Adipocyte (in vitro differentiated cells): ENCODE measurements at regions not wholly inside any gene's neighbourhood (a gene's known extent, or its start where the extent isn't known, plus 50 kb on each side); places are given as distances from the start of the nearest gene placed in this dataset.

Experiments
- DNase-seq: peaks from one replicate; pipeline ENCODE4 v3.0.0-alpha.2; 2015; ENCODE audit warnings: low read depth
- H3K27me3 ChIP-seq: replicated peaks from 2 replicates; pipeline ENCODE4 v1.7.0; 2013; ENCODE audit warnings: mild to moderate bottlenecking, low read length, moderate library complexity; ENCODE audit not compliant: control insufficient read depth, insufficient read depth
- H3K36me3 ChIP-seq: 2 replicates; pipeline ENCODE4 v1.7.0; 2013; ENCODE audit warnings: low read length, mild to moderate bottlenecking, moderate library complexity; ENCODE audit not compliant: control insufficient read depth, insufficient read depth, severe bottlenecking
- H3K4me1 ChIP-seq: 2 replicates; pipeline ENCODE4 v1.7.0; 2013; ENCODE audit warnings: mild to moderate bottlenecking, low read length, moderate library complexity; ENCODE audit not compliant: control insufficient read depth, insufficient read depth
- H3K4me3 ChIP-seq: 2 replicates; pipeline ENCODE4 v1.7.0; 2013; ENCODE audit warnings: mild to moderate bottlenecking, low read length, moderate library complexity
- H3K9ac ChIP-seq: 2 replicates; pipeline ENCODE4 v1.7.0; 2013; ENCODE audit warnings: mild to moderate bottlenecking, low read length, moderate library complexity
- H3K9me3 ChIP-seq: 2 replicates; pipeline ENCODE4 v1.7.0; 2013; ENCODE audit warnings: mild to moderate bottlenecking, low read length, moderate library complexity; ENCODE audit not compliant: control insufficient read depth

DNA sequence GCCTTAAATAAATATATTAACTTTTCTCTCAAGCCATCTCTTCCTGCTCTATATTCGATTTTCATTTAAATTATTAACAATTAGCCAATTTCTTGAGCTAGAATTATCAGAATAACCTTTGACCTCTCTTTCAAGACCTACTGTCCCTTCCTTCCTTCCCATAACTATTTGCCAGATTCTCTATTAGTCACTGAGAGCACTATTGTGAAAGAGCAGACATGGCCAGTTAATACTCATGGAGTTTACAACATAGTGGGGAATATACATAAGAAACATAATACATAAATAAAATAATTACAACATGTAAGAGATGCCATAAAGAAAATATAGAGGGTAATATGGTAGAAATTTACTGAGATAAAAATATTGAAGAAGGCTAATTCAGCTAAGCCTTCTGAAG is 72.1 kb upstream of the CHD1 start:
- DNase-seq: peak; percentile 12
- Histone ChIP-seq H3K4me1 (peaks cover 39% of the 10 kb centered on the region), H3K36me3 (no peaks in the 10 kb centered on the region), H3K4me3 (no peak overlapping the region), H3K9ac (no peak overlapping the region), H3K9me3 (no peaks in the 10 kb centered on the region), H3K27me3 (no peaks in the 10 kb centered on the region)

DNA sequence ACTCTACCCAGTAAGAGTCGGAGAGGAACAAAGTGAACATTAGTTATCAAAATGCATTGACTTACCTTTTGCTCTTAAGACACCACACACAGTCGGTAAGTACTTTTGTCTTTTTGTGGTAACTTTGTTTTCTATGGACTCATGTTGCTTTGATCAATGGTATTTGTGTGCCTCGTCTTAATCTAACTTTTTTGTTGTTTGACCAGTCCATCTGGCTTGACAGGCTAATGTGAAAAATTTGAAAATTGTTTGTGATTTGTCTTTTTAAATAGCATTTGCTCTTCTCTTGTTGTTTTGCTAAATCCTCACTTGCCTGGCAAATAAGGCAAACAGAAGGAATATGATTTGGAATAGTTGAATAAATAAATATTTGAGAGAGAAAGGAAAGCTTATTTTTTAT is 71.4 kb upstream of the CHD1 start:
- H3K27me3 ChIP-seq: no peaks in the 10 kb centered on the region
- H3K36me3 ChIP-seq: no peaks in the 10 kb centered on the region
- peaks cover 33% of the 10 kb centered on the region for H3K4me1 ChIP-seq
- H3K4me3 ChIP-seq: no peak overlapping the region
- no peak overlapping the region for H3K9ac ChIP-seq
- H3K9me3 ChIP-seq: no peaks in the 10 kb centered on the region
- DNase-seq: no peak

- Histone ChIP-seq H3K9me3 (no peaks in the 10 kb centered on the region), H3K36me3 (no peaks in the 10 kb centered on the region), H3K9ac (no peak overlapping the region), H3K4me3 (no peak overlapping the region), H3K4me1 (peaks cover 27% of the 10 kb centered on the region), H3K27me3 (no peaks in the 10 kb centered on the region)
- DNase-seq: no peak
Observed at GRCh38 chr5:98999631-99000030, 70.8 kb upstream of the CHD1 start.

- H3K4me3 ChIP-seq: no peak overlapping the region
- H3K36me3 ChIP-seq: no peaks in the 10 kb centered on the region
- H3K9me3 ChIP-seq: no peaks in the 10 kb centered on the region
- no peak for DNase-seq
- H3K4me1 ChIP-seq: peaks cover 27% of the 10 kb centered on the region
- H3K27me3 ChIP-seq: no peaks in the 10 kb centered on the region
- H3K9ac ChIP-seq: no peak overlapping the region
Observed at GRCh38 chr5:98997000-98997399, 68.2 kb upstream of the CHD1 start.

GRCh38 chr5:98994611-98995010 is 65.8 kb upstream of the CHD1 start:
- no peaks in the 10 kb centered on the region for H3K27me3 ChIP-seq
- peaks cover 11% of the 10 kb centered on the region for H3K4me1 ChIP-seq

GRCh38 chr5:98993512-98993911 is 64.7 kb upstream of the CHD1 start:
- H3K9me3 ChIP-seq: no peaks in the 10 kb centered on the region
- no peak for DNase-seq
- H3K4me3 ChIP-seq: no peak overlapping the region
- no peaks in the 10 kb centered on the region for H3K27me3 ChIP-seq
- H3K4me1 ChIP-seq: peaks cover 11% of the 10 kb centered on the region
- H3K9ac ChIP-seq: no peak overlapping the region
- no peaks in the 10 kb centered on the region for H3K36me3 ChIP-seq

More at GRCh38 chr5:98994611-98995010, 65.8 kb upstream of the CHD1 start:
- H3K4me3 ChIP-seq: no peak overlapping the region
- DNase-seq: no peak
- H3K36me3 ChIP-seq: no peaks in the 10 kb centered on the region
- H3K9me3 ChIP-seq: no peaks in the 10 kb centered on the region
- H3K9ac ChIP-seq: no peak overlapping the region

DNA sequence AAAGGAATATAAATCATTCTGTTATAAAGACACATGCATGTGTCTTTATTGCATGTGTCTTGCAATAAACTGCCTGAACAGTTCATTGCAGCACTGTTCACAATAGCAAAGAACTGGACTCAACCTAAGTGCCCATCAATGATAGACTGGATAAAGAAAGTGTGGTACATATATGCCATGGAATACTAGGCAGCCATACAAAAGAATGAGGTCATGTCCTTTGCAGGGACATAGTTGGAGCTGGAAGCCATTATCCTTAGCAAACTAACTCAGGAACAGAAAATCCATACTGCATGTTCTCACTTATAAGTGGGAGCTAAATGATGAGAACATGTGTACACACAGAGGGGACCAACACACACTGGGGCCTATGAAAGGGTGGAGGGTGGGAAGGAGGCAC is 63.7 kb upstream of the CHD1 start:
- peaks cover 11% of the 10 kb centered on the region for H3K4me1 ChIP-seq
- H3K27me3 ChIP-seq: no peaks in the 10 kb centered on the region
- H3K36me3 ChIP-seq: no peaks in the 10 kb centered on the region
- no peak overlapping the region for H3K4me3 ChIP-seq
- no peak overlapping the region for H3K9ac ChIP-seq
- DNase-seq: no peak
- H3K9me3 ChIP-seq: no peaks in the 10 kb centered on the region

- no peaks in the 10 kb centered on the region for H3K27me3 ChIP-seq
- no peaks in the 10 kb centered on the region for H3K36me3 ChIP-seq
- no peaks in the 10 kb centered on the region for H3K4me1 ChIP-seq
- H3K9me3 ChIP-seq: no peaks in the 10 kb centered on the region
- DNase-seq: no peak
- H3K4me3 ChIP-seq: no peak overlapping the region
- H3K9ac ChIP-seq: no peak overlapping the region
Observed at GRCh38 chr5:98989727-98990126, 60.9 kb upstream of the CHD1 start.

- no peaks in the 10 kb centered on the region for H3K9me3 ChIP-seq
- no peak overlapping the region for H3K9ac ChIP-seq
- H3K4me3 ChIP-seq: no peak overlapping the region
- DNase-seq: no peak
- no peaks in the 10 kb centered on the region for H3K36me3 ChIP-seq
- H3K27me3 ChIP-seq: no peaks in the 10 kb centered on the region
- H3K4me1 ChIP-seq: no peaks in the 10 kb centered on the region
Observed at GRCh38 chr5:98986587-98986986, 57.8 kb upstream of the CHD1 start.

DNA sequence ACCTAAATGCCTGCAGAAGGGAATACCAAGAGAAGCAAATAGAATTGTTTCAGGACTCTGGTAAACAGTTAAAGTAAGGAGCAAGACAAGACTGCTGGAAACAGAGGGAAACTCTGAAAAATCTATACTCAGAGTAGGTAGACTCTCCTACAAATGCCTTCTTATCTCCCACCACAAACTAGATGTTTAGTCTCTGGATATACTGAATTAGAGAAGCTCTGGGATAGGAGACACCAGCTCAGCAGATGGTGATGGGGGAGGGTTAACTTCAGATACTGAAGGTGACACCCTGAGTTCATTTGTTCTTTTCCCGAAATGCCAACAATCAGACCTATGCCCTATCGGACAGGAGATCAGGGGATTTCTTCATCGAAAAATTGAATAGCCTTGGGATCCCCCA is 54.1 kb upstream of the CHD1 start:
- no peaks in the 10 kb centered on the region for H3K27me3 ChIP-seq
- no peak for DNase-seq
- H3K9ac ChIP-seq: no peak overlapping the region
- no peaks in the 10 kb centered on the region for H3K4me1 ChIP-seq
- H3K9me3 ChIP-seq: no peaks in the 10 kb centered on the region
- H3K36me3 ChIP-seq: no peaks in the 10 kb centered on the region
- H3K4me3 ChIP-seq: no peak overlapping the region
